ENCODE measurements at regions not wholly inside any gene's neighbourhood (a gene's known extent, or its start where the extent isn't known, plus 50 kb on each side); places are given as distances from the start of the nearest gene placed in this dataset.

DNA sequence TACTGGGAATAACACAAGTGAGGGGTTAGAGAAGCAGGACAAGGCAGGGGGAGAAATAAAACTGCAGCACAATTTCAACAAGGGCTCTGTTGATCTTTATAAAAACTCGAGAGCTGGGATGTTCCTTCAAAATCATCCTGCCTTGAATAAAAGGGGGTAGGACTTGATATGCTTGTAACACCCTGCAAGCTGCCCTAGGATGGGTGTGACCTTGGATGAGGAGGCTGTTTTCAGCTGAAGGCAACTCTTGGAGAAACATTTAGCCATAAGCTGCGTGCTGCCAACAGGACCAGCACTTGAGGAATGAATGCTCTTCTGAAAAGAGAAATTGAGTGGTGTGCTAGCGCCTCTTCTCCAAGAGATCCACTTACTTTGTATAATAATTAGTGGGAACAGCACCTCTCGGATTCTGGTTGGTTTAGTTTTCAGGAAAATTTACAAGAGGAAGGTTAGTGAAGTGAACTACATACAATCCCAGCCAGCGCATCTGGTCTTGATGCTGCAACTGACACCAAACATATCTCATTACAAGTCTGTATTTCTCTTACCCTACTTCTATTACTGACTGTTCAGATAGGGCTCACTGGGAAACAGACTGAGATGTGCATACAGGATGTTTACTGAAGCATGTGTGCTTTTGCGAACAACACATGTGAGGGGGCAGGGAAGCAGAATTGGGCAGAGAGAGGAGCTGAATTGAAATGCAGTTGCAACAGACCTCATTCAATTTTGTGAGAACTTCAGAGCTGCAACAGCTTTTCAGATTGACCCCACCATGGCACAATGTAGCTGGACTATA, 643.0 kb upstream of the GOLIM4 start:
- intact Hi-C loops (cut with DNase I), result no loop called here
- Histone ChIP-seq H3K4me3 (no peak overlapping the region), H3K27ac (no peak overlapping the region), H3K4me1 (replicated peaks in 1 of 2) (no peaks in the 10 kb centered on the region), H3K9me3 (replicated peaks in 1 of 3) (no peaks in the 10 kb centered on the region), H3K36me3 (replicated peaks in 1 of 2) (no peaks in the 10 kb centered on the region), H3K27me3 (no peaks in the 10 kb centered on the region)
- TF ChIP-seq CTCF (IDR thresholded peaks at IDR 0.05), result no peak
- TF ChIP-seq POLR2A (IDR thresholded peaks at IDR 0.05), result no peak
- WGBS, 4 donors, result 69 to 85% (median 75%) methylated on average over 4 to 6 of the region's 6 CpGs
- DNase-seq, result no peak

GRCh38 chr3:168736202-168736601, 640.5 kb upstream of the GOLIM4 start:
- no peaks in the 10 kb centered on the region for H3K9me3 ChIP-seq (replicated peaks in 1 of 3)
- no peaks in the 10 kb centered on the region for H3K4me1 ChIP-seq (replicated peaks in 1 of 2)
- no peak for DNase-seq
- TF ChIP-seq POLR2A (IDR thresholded peaks at IDR 0.05), result no peak
- TF ChIP-seq CTCF (IDR thresholded peaks at IDR 0.05), result no peak
- H3K36me3 ChIP-seq (replicated peaks in 1 of 2), result no peaks in the 10 kb centered on the region
- intact Hi-C loops (cut with DNase I), result no loop called here
- H3K27me3 ChIP-seq, result no peaks in the 10 kb centered on the region
- no peak overlapping the region for H3K27ac ChIP-seq
- WGBS, 4 donors, result 70 to 94% (median 83%) methylated on average over 2 of the region's 2 CpGs
- H3K4me3 ChIP-seq, result no peak overlapping the region

- Histone ChIP-seq H3K9me3 (replicated peaks in 1 of 3) (no peaks in the 10 kb centered on the region), H3K36me3 (replicated peaks in 1 of 2) (no peaks in the 10 kb centered on the region), H3K4me1 (replicated peaks in 1 of 2) (no peaks in the 10 kb centered on the region), H3K4me3 (no peak overlapping the region), H3K27me3 (no peaks in the 10 kb centered on the region), H3K27ac (no peak overlapping the region)
- TF ChIP-seq POLR2A (IDR thresholded peaks at IDR 0.05) (no peak), CTCF (IDR thresholded peaks at IDR 0.05) (no peak)
- WGBS, 4 donors, result 56 to 87% (median 66%) methylated on average over 3 of the region's 3 CpGs
- no peak for DNase-seq
- intact Hi-C loops (cut with DNase I), result no loop called here
Measured at GRCh38 chr3:168730073-168730472, 634.3 kb upstream of the GOLIM4 start.

- Histone ChIP-seq H3K9me3 (replicated peaks in 1 of 3) (no peaks in the 10 kb centered on the region), H3K27me3 (no peaks in the 10 kb centered on the region), H3K27ac (no peak overlapping the region), H3K4me3 (no peak overlapping the region), H3K4me1 (replicated peaks in 1 of 2) (no peaks in the 10 kb centered on the region), H3K36me3 (replicated peaks in 1 of 2) (no peaks in the 10 kb centered on the region)
- TF ChIP-seq CTCF (IDR thresholded peaks at IDR 0.05) (no peak), POLR2A (IDR thresholded peaks at IDR 0.05) (no peak)
- no peak for DNase-seq
- intact Hi-C loops (cut with DNase I), result no loop called here
Measured at GRCh38 chr3:168722091-168722490, 626.4 kb upstream of the GOLIM4 start.

All from adrenal gland (tissue), 9 donors.